ENCODE measurements at regions not wholly inside any gene's neighbourhood (a gene's known extent, or its start where the extent isn't known, plus 50 kb on each side); places are given as distances from the start of the nearest gene placed in this dataset.

- intact Hi-C loops (cut with micrococcal nuclease): no loop called here
- Mint-ChIP-seq H3K27ac (no peak overlapping the region), H3K4me1 (no peaks in the 10 kb centered on the region), H3K4me3 (no peak overlapping the region), H3K27me3 (ENCODE audit: low read depth in 3 of 3) (no peaks in the 10 kb centered on the region), H3K36me3 (no peaks in the 10 kb centered on the region), H3K9me3 (peaks cover 5 to 12% (median 9%) of the 10 kb centered on the region in 7 donors)
- Histone ChIP-seq H3K9me3 (replicated peaks in 1 of 2; ENCODE audit: control insufficient read depth in 1 of 2, insufficient read depth in 1 of 2, low read length in 2 of 2) (peaks cover 0 to 8% of the 10 kb centered on the region in 2 donors), H3K4me2 (replicated peaks; ENCODE audit: extremely low read depth, low read length, poor library complexity, severe bottlenecking) (no peak overlapping the region), H3K36me3 (replicated peaks in 1 of 2; ENCODE audit: control insufficient read depth in 1 of 2, insufficient read depth in 2 of 2, low read length in 2 of 2) (no peaks in the 10 kb centered on the region), H3K4me1 (ENCODE audit: control insufficient read depth in 1 of 2, insufficient read depth in 2 of 2, low read length in 2 of 2) (no peaks in the 10 kb centered on the region), H3K79me2 (ENCODE audit: insufficient read depth, low read length) (no peaks in the 10 kb centered on the region), H3K27ac (ENCODE audit: low read depth in 1 of 2, low read length in 2 of 2) (no peak overlapping the region), H4K20me1 (ENCODE audit: insufficient read depth, low read length) (no peaks in the 10 kb centered on the region), H3K4me3 (replicated peaks in 1 of 3; ENCODE audit: low read depth in 2 of 3, low read length in 3 of 3) (no peak overlapping the region), H3K27me3 (ENCODE audit: control insufficient read depth in 2 of 2, insufficient read depth in 2 of 2, low read length in 2 of 2) (no peaks in the 10 kb centered on the region), H2AFZ (ENCODE audit: insufficient read depth, low read depth, low read length, poor library complexity, severe bottlenecking) (no peak overlapping the region), H3K9ac (ENCODE audit: insufficient read depth, low read length, poor library complexity, severe bottlenecking) (no peak overlapping the region)
- no peak for DNase-seq
- 75% methylated on average over 7 of the region's 9 CpGs for WGBS (ENCODE audit: insufficient coverage)
- TF ChIP-seq, protein P1, sequence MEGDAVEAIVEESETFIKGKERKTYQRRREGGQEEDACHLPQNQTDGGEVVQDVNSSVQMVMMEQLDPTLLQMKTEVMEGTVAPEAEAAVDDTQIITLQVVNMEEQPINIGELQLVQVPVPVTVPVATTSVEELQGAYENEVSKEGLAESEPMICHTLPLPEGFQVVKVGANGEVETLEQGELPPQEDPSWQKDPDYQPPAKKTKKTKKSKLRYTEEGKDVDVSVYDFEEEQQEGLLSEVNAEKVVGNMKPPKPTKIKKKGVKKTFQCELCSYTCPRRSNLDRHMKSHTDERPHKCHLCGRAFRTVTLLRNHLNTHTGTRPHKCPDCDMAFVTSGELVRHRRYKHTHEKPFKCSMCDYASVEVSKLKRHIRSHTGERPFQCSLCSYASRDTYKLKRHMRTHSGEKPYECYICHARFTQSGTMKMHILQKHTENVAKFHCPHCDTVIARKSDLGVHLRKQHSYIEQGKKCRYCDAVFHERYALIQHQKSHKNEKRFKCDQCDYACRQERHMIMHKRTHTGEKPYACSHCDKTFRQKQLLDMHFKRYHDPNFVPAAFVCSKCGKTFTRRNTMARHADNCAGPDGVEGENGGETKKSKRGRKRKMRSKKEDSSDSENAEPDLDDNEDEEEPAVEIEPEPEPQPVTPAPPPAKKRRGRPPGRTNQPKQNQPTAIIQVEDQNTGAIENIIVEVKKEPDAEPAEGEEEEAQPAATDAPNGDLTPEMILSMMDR (IDR thresholded peaks at IDR 0.05): no peak
Observed at GRCh38 chr6:100952006-100952405, 70.9 kb upstream of the ASCC3 start.

DNA sequence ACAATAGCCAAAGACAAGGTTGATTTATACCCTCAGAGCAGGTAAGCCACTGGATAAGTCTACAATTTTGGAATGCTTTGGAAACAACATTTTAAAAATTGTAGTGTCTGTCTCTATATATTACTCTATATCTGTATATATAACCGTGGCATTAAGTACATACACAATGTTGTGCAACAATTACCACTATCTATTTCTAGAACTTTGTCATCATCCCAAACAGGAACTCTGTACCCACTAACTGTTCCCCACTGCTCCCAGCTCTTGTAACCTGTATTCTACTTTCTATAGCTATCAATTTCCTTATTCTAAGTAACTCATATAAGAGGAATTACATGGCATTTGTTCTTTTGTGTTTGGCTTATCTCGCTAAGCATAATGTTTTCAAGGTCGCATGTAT is 78.2 kb upstream of the ASCC3 start:
- H3K4me3 Mint-ChIP-seq: no peak overlapping the region
- Histone ChIP-seq H4K20me1 (ENCODE audit: insufficient read depth, low read length) (no peaks in the 10 kb centered on the region), H3K36me3 (replicated peaks in 1 of 2; ENCODE audit: control insufficient read depth in 1 of 2, insufficient read depth in 2 of 2, low read length in 2 of 2) (no peaks in the 10 kb centered on the region), H3K27ac (ENCODE audit: low read depth in 1 of 2, low read length in 2 of 2) (no peak overlapping the region), H3K4me1 (ENCODE audit: control insufficient read depth in 1 of 2, insufficient read depth in 2 of 2, low read length in 2 of 2) (peaks cover 0 to 10% of the 10 kb centered on the region in 2 donors), H3K79me2 (ENCODE audit: insufficient read depth, low read length) (no peaks in the 10 kb centered on the region), H3K9me3 (replicated peaks in 1 of 2; ENCODE audit: control insufficient read depth in 1 of 2, insufficient read depth in 1 of 2, low read length in 2 of 2) (no peaks in the 10 kb centered on the region), H3K9ac (ENCODE audit: insufficient read depth, low read length, poor library complexity, severe bottlenecking) (no peak overlapping the region), H3K4me2 (replicated peaks; ENCODE audit: extremely low read depth, low read length, poor library complexity, severe bottlenecking) (no peak overlapping the region), H3K27me3 (ENCODE audit: control insufficient read depth in 2 of 2, insufficient read depth in 2 of 2, low read length in 2 of 2) (no peaks in the 10 kb centered on the region), H2AFZ (ENCODE audit: insufficient read depth, low read depth, low read length, poor library complexity, severe bottlenecking) (no peak overlapping the region), H3K4me3 (replicated peaks in 1 of 3; ENCODE audit: low read depth in 2 of 3, low read length in 3 of 3) (no peak overlapping the region)
- H3K36me3 Mint-ChIP-seq: no peaks in the 10 kb centered on the region
- TF ChIP-seq, protein P1 (IDR thresholded peaks at IDR 0.05): no peak
- H3K4me1 Mint-ChIP-seq: peaks cover 11% of the 10 kb centered on the region
- intact Hi-C loops (cut with micrococcal nuclease): no loop called here
- H3K9me3 Mint-ChIP-seq: peaks cover 2 to 13% (median 7%) of the 10 kb centered on the region in 7 donors
- no peak for DNase-seq
- no peak overlapping the region for H3K27ac Mint-ChIP-seq
- WGBS (ENCODE audit: insufficient coverage): no CpG with 5 or more reads among the region's 3 CpGs
- no peaks in the 10 kb centered on the region for H3K27me3 Mint-ChIP-seq (ENCODE audit: low read depth in 3 of 3)

Measured in CD14-positive monocyte (primary cell).